ENCODE measurements at regions not wholly inside any gene's neighbourhood (a gene's known extent, or its start where the extent isn't known, plus 50 kb on each side); places are given as distances from the start of the nearest gene placed in this dataset.
A peak's percentile ranks its signal among the peaks of the same experiment; 100 is the strongest.

- POLR2A ChIA-PET = no interaction called here
- DNase-seq (no peak), ATAC-seq (no peak)
- no peak overlapping the region for H3K4me3 Mint-ChIP-seq
- H3K36me3 Mint-ChIP-seq (ENCODE audit: low read depth) = no peaks in the 10 kb centered on the region
- no peaks in the 10 kb centered on the region for H3K27me3 Mint-ChIP-seq (ENCODE audit: low read depth)
- no peaks in the 10 kb centered on the region for H3K9me3 Mint-ChIP-seq (ENCODE audit: insufficient read depth)
- H3K4me1 Mint-ChIP-seq (ENCODE audit: low read depth) = no peaks in the 10 kb centered on the region
- CTCF ChIA-PET = no interaction called here
- H3K27ac Mint-ChIP-seq = no peak overlapping the region
These were observed 89.8 kb upstream of the SMIM23 start for GRCh38 chr5:171695804-171696203.

DNA sequence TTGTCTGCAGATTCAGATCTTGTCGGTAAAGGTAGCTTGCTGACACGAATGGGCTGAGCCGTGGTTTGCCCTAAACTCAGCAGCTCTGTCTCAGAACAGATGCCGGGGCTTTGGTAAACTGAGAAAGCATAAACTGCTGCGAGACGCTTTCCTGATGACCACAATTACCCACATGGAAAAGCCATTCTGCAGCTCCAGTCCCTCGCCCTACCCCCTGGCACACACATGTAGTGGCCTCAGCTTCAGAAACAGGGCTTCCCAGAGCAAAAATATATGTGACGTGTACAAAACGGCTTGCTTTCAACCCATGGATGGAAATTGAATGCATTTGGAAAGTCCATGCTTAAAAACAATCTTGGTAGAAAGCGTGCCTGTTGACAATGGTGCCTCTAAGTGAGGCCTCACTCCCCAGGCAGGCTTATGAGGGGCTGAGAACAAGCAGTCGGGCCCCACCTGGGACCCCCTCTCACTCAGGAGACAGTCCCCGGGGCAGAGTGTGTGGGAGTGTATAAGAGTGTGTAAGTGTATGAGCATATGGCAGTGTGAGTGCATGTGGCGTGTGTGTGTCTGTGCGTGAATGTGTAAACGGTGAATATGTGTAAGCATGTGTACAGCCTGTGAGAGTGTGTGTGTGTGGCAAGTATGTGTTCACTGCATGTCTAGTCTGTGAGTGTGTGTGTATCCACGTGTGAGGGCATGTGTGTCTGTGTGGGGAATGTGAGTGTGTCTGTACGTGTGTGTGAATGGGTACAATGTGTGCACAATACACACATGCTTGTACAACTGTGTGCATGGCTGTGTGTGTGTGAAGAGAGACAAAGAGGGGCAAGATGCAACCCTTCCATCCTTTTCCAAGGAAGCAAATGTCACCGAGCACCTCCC is 88.2 kb upstream of the SMIM23 start:
- POLR2A ChIA-PET = no interaction called here
- CTCF ChIA-PET = no interaction called here
- DNase-seq = no peak
- Mint-ChIP-seq H3K36me3 (ENCODE audit: low read depth) (no peaks in the 10 kb centered on the region), H3K9me3 (ENCODE audit: insufficient read depth) (no peaks in the 10 kb centered on the region), H3K27ac (no peak overlapping the region), H3K4me1 (ENCODE audit: low read depth) (no peaks in the 10 kb centered on the region), H3K27me3 (ENCODE audit: low read depth) (no peaks in the 10 kb centered on the region), H3K4me3 (no peak overlapping the region)
- ATAC-seq = no peak

GRCh38 chr5:171700318-171700912 is 85.2 kb upstream of the SMIM23 start:
- Mint-ChIP-seq H3K27me3 (ENCODE audit: low read depth) (no peaks in the 10 kb centered on the region), H3K36me3 (ENCODE audit: low read depth) (no peaks in the 10 kb centered on the region), H3K4me3 (no peak overlapping the region), H3K27ac (no peak overlapping the region), H3K9me3 (ENCODE audit: insufficient read depth) (no peaks in the 10 kb centered on the region), H3K4me1 (ENCODE audit: low read depth) (no peaks in the 10 kb centered on the region)
- ChIA-PET CTCF (interaction anchor here (0.6 to 0.8 kb wide), 2 partner anchors 61 to 593 kb away, joined by 3 to 4 read pairs; no protein-coding TSS in a partner anchor), POLR2A (no interaction called here)
- ATAC-seq = no peak
- DNase-seq = no peak

GRCh38 chr5:171701100-171701541 is 84.5 kb upstream of the SMIM23 start:
- ChIA-PET POLR2A (no interaction called here), CTCF (no interaction called here)
- ATAC-seq = no peak
- no peaks in the 10 kb centered on the region for H3K36me3 Mint-ChIP-seq (ENCODE audit: low read depth)
- H3K4me3 Mint-ChIP-seq = no peak overlapping the region
- no peaks in the 10 kb centered on the region for H3K9me3 Mint-ChIP-seq (ENCODE audit: insufficient read depth)
- H3K27ac Mint-ChIP-seq = no peak overlapping the region
- DNase-seq = no peak
- H3K27me3 Mint-ChIP-seq (ENCODE audit: low read depth) = no peaks in the 10 kb centered on the region
- H3K4me1 Mint-ChIP-seq (ENCODE audit: low read depth) = no peaks in the 10 kb centered on the region

DNA sequence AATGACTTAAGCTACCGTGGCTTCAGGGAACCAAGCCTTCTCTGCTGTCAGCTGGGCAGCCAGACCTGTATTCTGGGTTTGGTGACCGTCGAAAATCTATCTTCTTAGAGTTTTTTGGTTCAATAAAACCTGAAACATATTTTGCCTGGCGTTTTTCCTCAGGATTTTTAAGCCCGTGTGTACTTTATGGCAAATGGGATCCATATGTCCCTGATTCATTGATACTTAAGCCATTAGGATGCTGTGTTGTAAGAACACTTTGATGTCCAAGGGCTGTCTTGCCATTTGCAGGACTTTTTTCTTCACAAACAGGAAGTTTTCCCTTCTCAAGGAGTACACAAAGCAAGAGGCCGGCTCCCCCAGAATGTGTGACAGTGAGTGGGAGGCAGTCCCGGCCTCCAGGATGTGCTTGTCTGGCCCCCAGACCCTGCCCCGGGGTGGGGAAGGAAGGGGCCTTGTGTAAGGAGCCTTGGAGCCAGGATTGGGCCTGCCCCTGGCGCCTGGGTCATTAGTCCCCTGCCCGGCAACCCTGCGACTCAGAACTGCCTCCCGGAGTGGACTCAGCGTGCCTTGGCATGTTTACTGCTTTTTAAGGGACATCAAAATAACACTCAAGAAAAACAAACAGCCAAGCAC is 83.4 kb upstream of the SMIM23 start:
- POLR2A ChIA-PET = no interaction called here
- CTCF ChIA-PET = no interaction called here
- Mint-ChIP-seq H3K27me3 (ENCODE audit: low read depth) (peaks cover 2% of the 10 kb centered on the region), H3K36me3 (ENCODE audit: low read depth) (no peaks in the 10 kb centered on the region), H3K27ac (no peak overlapping the region), H3K4me1 (ENCODE audit: low read depth) (no peaks in the 10 kb centered on the region), H3K9me3 (ENCODE audit: insufficient read depth) (no peaks in the 10 kb centered on the region), H3K4me3 (no peak overlapping the region)
- ATAC-seq (no peak), DNase-seq (no peak)

DNA sequence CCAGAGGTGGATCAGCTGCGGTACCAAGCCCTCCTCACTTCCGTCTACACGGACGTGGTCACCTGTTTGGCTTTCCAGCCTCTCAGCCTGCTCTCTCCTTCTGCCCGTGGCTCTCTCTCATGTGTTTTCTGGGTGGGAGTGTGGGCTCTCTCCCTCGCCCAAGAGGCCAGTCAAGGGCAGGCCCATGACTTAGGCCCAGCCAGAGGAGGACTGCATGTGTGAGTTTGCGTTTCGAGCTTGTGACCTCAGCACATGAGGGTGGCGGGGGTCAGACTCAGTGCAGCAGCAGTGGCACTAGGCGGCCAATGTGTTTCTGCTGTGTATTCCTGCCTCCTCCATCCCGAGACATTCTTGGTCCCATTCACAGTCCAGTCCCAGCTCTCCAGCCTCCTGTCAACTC is 82.5 kb upstream of the SMIM23 start:
- ATAC-seq = no peak
- no peak for DNase-seq
- Mint-ChIP-seq H3K27me3 (ENCODE audit: low read depth) (peaks cover 2% of the 10 kb centered on the region), H3K36me3 (ENCODE audit: low read depth) (no peaks in the 10 kb centered on the region), H3K9me3 (ENCODE audit: insufficient read depth) (no peaks in the 10 kb centered on the region), H3K27ac (no peak overlapping the region), H3K4me1 (ENCODE audit: low read depth) (no peaks in the 10 kb centered on the region), H3K4me3 (no peak overlapping the region)
- CTCF ChIA-PET = no interaction called here
- POLR2A ChIA-PET = no interaction called here

- ChIA-PET POLR2A (no interaction called here), CTCF (no interaction called here)
- H3K9me3 Mint-ChIP-seq (ENCODE audit: insufficient read depth) = no peaks in the 10 kb centered on the region
These were observed 80.6 kb upstream of the SMIM23 start for GRCh38 chr5:171705036-171705435.

GRCh38 chr5:171705830-171706468 is 79.7 kb upstream of the SMIM23 start:
- Mint-ChIP-seq H3K27me3 (ENCODE audit: low read depth) (peaks cover 2% of the 10 kb centered on the region), H3K27ac (no peak overlapping the region), H3K4me1 (ENCODE audit: low read depth) (no peaks in the 10 kb centered on the region), H3K4me3 (no peak overlapping the region), H3K36me3 (ENCODE audit: low read depth) (no peaks in the 10 kb centered on the region), H3K9me3 (ENCODE audit: insufficient read depth) (no peaks in the 10 kb centered on the region)
- ATAC-seq (no peak), DNase-seq (no peak)
- POLR2A ChIA-PET = no interaction called here
- CTCF ChIA-PET = interaction anchor here (0.7 kb wide), 1 partner anchor 79 kb away, joined by 3 read pairs; no protein-coding TSS in a partner anchor

More at GRCh38 chr5:171705036-171705435, 80.6 kb upstream of the SMIM23 start:
- ATAC-seq (no peak), DNase-seq (no peak)
- no peak overlapping the region for H3K27ac Mint-ChIP-seq
- H3K27me3 Mint-ChIP-seq (ENCODE audit: low read depth) = peaks cover 2% of the 10 kb centered on the region
- no peaks in the 10 kb centered on the region for H3K36me3 Mint-ChIP-seq (ENCODE audit: low read depth)
- no peak overlapping the region for H3K4me3 Mint-ChIP-seq
- H3K4me1 Mint-ChIP-seq (ENCODE audit: low read depth) = no peaks in the 10 kb centered on the region

DNA sequence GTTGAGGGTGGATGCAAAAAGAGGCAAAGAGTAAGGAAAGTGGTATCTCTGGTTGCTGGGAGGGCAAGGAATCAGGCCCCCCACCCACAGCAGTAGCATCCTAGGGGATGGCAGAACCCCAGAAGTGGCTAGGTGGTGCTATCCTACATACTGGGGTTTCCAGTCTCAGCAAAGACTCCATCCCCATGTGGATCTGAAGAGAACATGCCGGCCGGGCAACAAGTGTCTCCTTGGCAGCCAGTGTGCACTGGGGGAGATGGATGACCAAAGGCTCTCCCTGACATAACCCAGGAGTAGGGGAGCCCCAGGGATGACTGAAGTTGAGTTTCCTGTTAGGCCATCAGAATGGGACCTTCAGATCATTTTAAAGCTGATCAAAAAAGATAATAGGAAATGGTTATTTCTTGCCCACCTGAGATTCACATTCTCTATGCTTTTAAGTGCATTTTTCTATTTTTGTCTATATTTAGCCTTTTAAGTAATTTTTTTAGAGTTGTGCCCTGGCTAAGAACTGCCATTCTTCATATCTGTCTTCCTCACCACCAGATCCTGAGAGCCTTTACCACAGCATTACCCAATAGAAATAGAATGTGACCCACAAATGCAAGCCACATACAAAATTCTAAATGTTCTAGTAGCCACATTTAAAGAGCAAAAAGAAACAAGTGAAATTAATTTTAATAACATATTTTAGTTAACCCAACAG is 78.7 kb upstream of the SMIM23 start:
- ATAC-seq (no peak), DNase-seq (no peak)
- Mint-ChIP-seq H3K36me3 (ENCODE audit: low read depth) (no peaks in the 10 kb centered on the region), H3K9me3 (ENCODE audit: insufficient read depth) (no peaks in the 10 kb centered on the region), H3K27ac (no peak overlapping the region), H3K27me3 (ENCODE audit: low read depth) (peaks cover 2% of the 10 kb centered on the region), H3K4me1 (ENCODE audit: low read depth) (no peaks in the 10 kb centered on the region), H3K4me3 (no peak overlapping the region)
- POLR2A ChIA-PET = no interaction called here
- CTCF ChIA-PET = interaction anchor here (0.7 kb wide), 1 partner anchor 80 kb away, joined by 3 read pairs; no protein-coding TSS in a partner anchor

DNA sequence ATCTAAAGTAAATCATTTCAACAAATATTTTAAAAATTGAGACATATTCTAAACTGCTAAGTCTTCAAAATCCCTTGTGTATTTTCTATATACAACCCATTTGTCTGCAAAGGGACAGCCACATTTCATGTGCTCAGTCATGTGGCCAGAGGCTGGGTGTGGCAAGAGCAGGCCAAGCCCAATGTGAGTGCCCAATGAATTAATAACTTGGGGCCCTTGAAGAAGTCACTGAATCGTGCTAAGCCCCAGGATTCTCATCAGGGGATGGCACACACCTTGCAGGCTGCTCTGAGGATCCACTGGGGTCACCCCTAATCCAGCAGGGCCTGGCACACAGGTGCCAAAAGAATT is 78.2 kb upstream of the SMIM23 start:
- ATAC-seq (no peak), DNase-seq (peak; percentile 12)
- ChIA-PET CTCF (no interaction called here), POLR2A (no interaction called here)
- Mint-ChIP-seq H3K27me3 (ENCODE audit: low read depth) (peaks cover 2% of the 10 kb centered on the region), H3K9me3 (ENCODE audit: insufficient read depth) (no peaks in the 10 kb centered on the region), H3K36me3 (ENCODE audit: low read depth) (no peaks in the 10 kb centered on the region), H3K27ac (no peak overlapping the region), H3K4me1 (ENCODE audit: low read depth) (no peaks in the 10 kb centered on the region), H3K4me3 (no peak overlapping the region)

DNA sequence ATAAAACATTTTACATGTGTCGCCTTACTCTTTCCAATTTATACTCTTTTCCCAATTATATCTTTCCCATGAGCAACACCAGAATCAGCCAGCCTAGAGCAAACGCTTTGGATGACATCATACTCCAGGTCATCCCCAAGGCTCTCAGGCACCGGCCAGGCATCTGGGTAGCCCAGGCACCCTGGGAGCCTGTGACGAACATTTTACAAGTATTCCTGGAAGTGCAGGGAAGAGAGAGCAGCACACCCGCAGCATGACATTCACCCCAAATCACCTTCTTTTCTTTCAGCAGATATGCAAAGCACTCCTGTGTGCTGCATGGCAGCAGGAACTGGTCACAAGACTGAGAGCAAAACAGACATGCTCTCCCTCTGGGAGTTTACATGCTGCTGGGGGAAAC is 75.7 kb upstream of the SMIM23 start:
- Mint-ChIP-seq H3K4me3 (no peak overlapping the region), H3K36me3 (ENCODE audit: low read depth) (no peaks in the 10 kb centered on the region), H3K27me3 (ENCODE audit: low read depth) (peaks cover 2% of the 10 kb centered on the region), H3K27ac (no peak overlapping the region), H3K9me3 (ENCODE audit: insufficient read depth) (no peaks in the 10 kb centered on the region), H3K4me1 (ENCODE audit: low read depth) (no peaks in the 10 kb centered on the region)
- ChIA-PET CTCF (no interaction called here), POLR2A (no interaction called here)
- ATAC-seq = no peak
- DNase-seq = no peak

Data from activated CD8-positive, alpha-beta T cell treated with anti-CD3 and anti-CD28 coated beads, Interleukin-2, amount 10 ng/mL, durations not matched to agents 7 days and 5 days (primary cell).